ENCODE measurements at regions not wholly inside any gene's neighbourhood (a gene's known extent, or its start where the extent isn't known, plus 50 kb on each side); places are given as distances from the start of the nearest gene placed in this dataset.

DNA sequence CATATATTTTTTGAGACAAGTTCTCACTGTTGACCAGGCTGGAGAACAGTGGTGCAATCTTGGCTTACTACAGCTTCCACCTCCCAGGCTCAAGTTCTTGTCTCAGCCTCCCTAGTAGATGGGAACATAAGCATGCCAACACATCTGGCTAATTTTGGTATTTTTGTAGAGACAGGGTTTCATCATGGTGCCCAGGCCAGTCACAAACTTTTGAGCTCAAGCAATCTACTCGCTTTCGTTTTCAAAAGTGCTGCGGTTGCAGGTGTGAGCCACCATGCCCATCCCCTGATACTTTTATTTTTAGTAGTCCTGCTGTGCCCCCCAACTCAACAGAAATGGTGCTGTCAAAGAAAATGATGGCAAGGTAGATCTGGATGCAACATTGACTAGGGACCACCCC is 1127.3 kb downstream of the SUCLG1 start:
- Histone ChIP-seq H3K27me3 (replicated peaks; ENCODE audit: control insufficient read depth, insufficient read depth, low read length) (no peaks in the 10 kb centered on the region), H3K4me1 (ENCODE audit: control insufficient read depth, insufficient read depth, low read length) (no peaks in the 10 kb centered on the region), H3K4me3 (ENCODE audit: low read length) (no peak overlapping the region), H3K9me3 (ENCODE audit: control insufficient read depth, low read length) (no peaks in the 10 kb centered on the region), H3K36me3 (ENCODE audit: control insufficient read depth, insufficient read depth, low read length, severe bottlenecking) (no peaks in the 10 kb centered on the region), H3K9ac (ENCODE audit: low read length) (no peak overlapping the region)
- DNase-seq (ENCODE audit: low read depth), result no peak

DNA sequence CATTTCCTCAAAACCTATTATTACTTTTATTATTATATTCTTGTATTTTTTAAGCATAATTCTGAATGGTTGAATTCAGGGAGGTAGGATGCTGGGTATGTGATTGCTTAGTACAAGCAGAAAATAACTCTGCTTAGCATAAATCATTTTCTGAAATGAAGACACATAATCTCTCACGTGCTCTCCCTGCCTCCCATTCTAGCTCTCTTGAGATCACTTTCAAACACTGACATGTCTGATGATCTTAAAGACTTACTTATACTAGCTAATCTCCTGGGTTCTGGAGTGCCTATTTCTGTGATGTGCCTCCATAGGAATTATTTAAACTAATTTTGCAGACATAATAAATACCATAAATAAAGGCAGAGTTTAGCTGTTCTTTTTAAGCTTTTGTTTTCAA is 1136.0 kb downstream of the SUCLG1 start:
- Histone ChIP-seq H3K9ac (ENCODE audit: low read length) (no peak overlapping the region), H3K4me3 (ENCODE audit: low read length) (no peak overlapping the region), H3K9me3 (ENCODE audit: control insufficient read depth, low read length) (peaks cover 2% of the 10 kb centered on the region), H3K4me1 (ENCODE audit: control insufficient read depth, insufficient read depth, low read length) (no peaks in the 10 kb centered on the region), H3K27me3 (replicated peaks; ENCODE audit: control insufficient read depth, insufficient read depth, low read length) (no peaks in the 10 kb centered on the region), H3K36me3 (ENCODE audit: control insufficient read depth, insufficient read depth, low read length, severe bottlenecking) (no peaks in the 10 kb centered on the region)
- DNase-seq (ENCODE audit: low read depth), result no peak

DNA sequence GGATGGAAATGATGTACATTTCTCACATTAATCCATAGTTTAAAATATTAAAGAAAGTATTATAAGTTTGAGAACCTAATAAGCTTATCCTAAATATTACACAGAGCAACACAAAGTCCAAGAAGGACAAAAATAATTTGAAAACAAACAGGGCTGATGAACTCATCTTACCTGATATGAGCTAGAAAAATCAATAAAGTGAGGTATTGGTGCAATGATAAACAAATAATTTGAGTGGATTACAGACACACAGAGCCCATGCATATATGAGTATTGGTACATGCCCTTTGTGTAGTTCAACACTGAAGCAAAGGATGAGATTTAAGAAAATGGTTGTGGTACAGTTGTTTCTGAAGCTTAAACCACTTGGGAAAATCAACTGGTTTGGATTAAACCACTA is 1139.0 kb downstream of the SUCLG1 start:
- no peaks in the 10 kb centered on the region for H3K4me1 ChIP-seq (ENCODE audit: control insufficient read depth, insufficient read depth, low read length)
- H3K27me3 ChIP-seq (replicated peaks; ENCODE audit: control insufficient read depth, insufficient read depth, low read length), result no peaks in the 10 kb centered on the region
- no peaks in the 10 kb centered on the region for H3K9me3 ChIP-seq (ENCODE audit: control insufficient read depth, low read length)
- no peak overlapping the region for H3K9ac ChIP-seq (ENCODE audit: low read length)
- no peaks in the 10 kb centered on the region for H3K36me3 ChIP-seq (ENCODE audit: control insufficient read depth, insufficient read depth, low read length, severe bottlenecking)
- no peak for DNase-seq (ENCODE audit: low read depth)
- H3K4me3 ChIP-seq (ENCODE audit: low read length), result no peak overlapping the region

DNA sequence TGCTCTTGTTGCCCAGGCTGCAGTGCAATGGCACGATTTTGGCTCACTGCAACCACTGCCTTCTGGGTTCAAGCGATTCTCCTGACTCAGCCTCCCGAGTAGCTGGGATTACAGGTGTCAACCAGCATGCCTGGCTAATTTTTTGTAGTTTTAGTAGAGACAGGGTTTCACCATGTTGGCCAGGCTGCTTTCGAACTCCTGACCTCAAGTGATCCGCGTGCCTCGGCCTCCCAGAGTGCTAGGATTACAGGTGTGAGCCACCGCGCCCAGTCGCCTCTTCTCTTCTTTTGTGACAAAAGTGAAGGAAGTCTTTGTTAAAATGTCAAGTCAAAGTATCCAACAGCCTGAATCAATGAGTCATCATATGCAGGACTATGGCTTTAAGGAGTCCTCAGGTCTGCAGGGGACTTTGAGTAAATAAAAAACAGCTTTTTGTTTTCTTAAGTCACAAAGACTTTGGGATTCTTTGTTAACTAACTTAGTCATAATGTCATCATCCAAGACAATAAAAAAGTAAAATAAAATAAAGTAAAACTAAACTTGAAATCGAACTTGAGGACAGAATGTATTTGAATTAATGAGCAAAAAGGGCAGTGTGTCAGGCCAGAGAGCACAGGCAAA is 1153.2 kb downstream of the SUCLG1 start:
- H3K4me3 ChIP-seq (ENCODE audit: low read length), result no peak overlapping the region
- no peaks in the 10 kb centered on the region for H3K4me1 ChIP-seq (ENCODE audit: control insufficient read depth, insufficient read depth, low read length)
- no peaks in the 10 kb centered on the region for H3K36me3 ChIP-seq (ENCODE audit: control insufficient read depth, insufficient read depth, low read length, severe bottlenecking)
- DNase-seq (ENCODE audit: low read depth), result no peak
- no peaks in the 10 kb centered on the region for H3K9me3 ChIP-seq (ENCODE audit: control insufficient read depth, low read length)
- H3K9ac ChIP-seq (ENCODE audit: low read length), result no peak overlapping the region
- no peaks in the 10 kb centered on the region for H3K27me3 ChIP-seq (replicated peaks; ENCODE audit: control insufficient read depth, insufficient read depth, low read length)

DNA sequence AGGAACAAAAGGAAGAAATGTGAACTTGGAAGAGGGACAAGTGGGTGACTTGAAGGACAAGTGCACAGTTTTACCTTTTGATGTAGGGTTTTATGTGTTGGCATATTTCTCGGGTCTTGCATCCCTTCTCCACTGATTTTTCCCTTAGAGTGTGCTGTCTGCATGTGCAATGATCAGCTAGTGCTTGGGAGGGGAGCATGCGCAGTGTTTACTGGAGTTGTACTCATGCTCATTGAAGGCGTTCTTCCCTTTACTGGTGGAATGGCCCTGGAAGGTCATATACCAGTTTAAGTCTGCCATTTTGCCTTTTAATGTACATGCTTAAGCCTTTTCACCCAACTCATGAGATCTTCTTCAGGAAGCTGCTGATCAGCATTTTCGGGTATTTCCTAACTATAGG is 1168.0 kb downstream of the SUCLG1 start:
- DNase-seq (ENCODE audit: low read depth), result no peak
- H3K4me1 ChIP-seq (ENCODE audit: control insufficient read depth, insufficient read depth, low read length), result no peaks in the 10 kb centered on the region
- no peaks in the 10 kb centered on the region for H3K9me3 ChIP-seq (ENCODE audit: control insufficient read depth, low read length)
- no peak overlapping the region for H3K4me3 ChIP-seq (ENCODE audit: low read length)
- H3K9ac ChIP-seq (ENCODE audit: low read length), result no peak overlapping the region
- H3K27me3 ChIP-seq (replicated peaks; ENCODE audit: control insufficient read depth, insufficient read depth, low read length), result no peaks in the 10 kb centered on the region
- H3K36me3 ChIP-seq (ENCODE audit: control insufficient read depth, insufficient read depth, low read length, severe bottlenecking), result no peaks in the 10 kb centered on the region

DNA sequence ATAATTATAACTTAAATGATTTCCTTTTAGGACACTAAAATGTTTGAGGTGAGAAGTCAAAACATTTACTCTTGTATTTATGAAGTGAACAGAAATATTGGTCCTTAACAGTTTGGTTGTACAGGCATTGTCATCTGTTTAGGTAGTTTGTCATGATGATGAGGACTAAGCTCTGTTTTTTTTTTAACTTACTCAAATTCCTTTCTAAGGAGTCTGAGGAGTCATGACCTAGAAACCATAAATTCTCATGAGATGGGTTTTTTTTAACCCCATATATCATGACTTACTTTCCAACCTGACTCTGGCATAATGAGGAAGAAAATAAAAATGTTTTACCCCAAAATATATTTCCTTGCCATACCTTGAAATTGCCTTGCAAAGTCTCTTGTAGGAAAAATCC is 1176.2 kb downstream of the SUCLG1 start:
- no peak for DNase-seq (ENCODE audit: low read depth)
- Histone ChIP-seq H3K4me3 (ENCODE audit: low read length) (no peak overlapping the region), H3K36me3 (ENCODE audit: control insufficient read depth, insufficient read depth, low read length, severe bottlenecking) (no peaks in the 10 kb centered on the region), H3K9me3 (ENCODE audit: control insufficient read depth, low read length) (no peaks in the 10 kb centered on the region), H3K4me1 (ENCODE audit: control insufficient read depth, insufficient read depth, low read length) (no peaks in the 10 kb centered on the region), H3K9ac (ENCODE audit: low read length) (no peak overlapping the region), H3K27me3 (replicated peaks; ENCODE audit: control insufficient read depth, insufficient read depth, low read length) (no peaks in the 10 kb centered on the region)

DNA sequence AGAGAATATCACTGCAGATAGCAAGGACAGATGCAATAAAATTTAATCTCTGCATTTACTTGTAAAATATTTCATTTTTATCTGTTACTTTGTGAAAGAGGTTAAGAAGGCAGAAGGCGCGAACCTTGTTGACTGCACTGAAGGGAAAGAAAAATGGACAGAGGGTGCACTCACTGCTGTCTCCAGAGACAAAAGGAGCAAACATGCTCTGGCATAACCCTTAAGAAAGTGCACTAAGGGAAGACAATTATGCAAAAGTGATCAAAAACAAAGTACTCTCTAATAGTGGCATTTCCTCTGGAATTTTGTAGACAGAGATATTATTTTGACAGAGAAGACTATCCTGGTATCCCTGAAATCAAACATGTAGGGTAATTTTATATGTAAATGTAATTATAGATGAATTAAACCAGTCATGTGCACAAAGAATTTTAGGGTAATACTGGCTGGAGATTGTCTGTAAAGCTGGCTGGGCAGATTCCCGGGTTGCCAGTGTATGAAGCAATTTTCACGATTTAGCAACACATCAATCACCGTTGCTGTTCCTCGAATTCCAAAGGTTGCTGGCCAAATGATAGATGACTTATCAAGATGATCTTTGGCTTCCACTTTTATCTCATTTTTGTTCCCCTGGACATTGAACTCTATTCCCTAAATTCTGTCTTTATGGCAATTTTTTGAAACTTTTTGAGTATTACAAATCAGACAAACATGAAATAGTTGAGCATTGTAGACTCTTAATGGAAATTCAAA is 1176.9 kb downstream of the SUCLG1 start:
- DNase-seq (ENCODE audit: low read depth), result no peak
- H3K36me3 ChIP-seq (ENCODE audit: control insufficient read depth, insufficient read depth, low read length, severe bottlenecking), result no peaks in the 10 kb centered on the region
- H3K4me1 ChIP-seq (ENCODE audit: control insufficient read depth, insufficient read depth, low read length), result no peaks in the 10 kb centered on the region
- no peaks in the 10 kb centered on the region for H3K27me3 ChIP-seq (replicated peaks; ENCODE audit: control insufficient read depth, insufficient read depth, low read length)
- H3K9me3 ChIP-seq (ENCODE audit: control insufficient read depth, low read length), result no peaks in the 10 kb centered on the region
- no peak overlapping the region for H3K9ac ChIP-seq (ENCODE audit: low read length)
- H3K4me3 ChIP-seq (ENCODE audit: low read length), result no peak overlapping the region

DNA sequence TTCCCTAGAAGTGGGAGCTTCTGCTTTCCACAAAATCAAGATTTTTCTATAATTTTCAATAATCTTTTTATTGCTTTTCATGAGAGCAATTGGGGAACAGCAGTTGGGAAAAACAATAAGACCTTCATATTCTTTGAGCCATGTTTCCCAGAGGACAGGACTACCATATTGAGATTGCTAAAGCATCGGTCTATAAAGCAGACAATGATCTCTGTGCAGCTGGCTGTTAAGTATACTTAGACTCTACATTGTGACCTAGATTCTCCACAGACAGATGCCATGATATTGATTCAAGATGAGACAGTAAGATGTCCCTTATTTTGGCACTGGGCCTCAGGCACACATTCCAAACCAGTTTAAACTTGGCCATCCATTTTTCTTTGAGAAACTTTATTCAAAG is 1178.7 kb downstream of the SUCLG1 start:
- Histone ChIP-seq H3K36me3 (ENCODE audit: control insufficient read depth, insufficient read depth, low read length, severe bottlenecking) (no peaks in the 10 kb centered on the region), H3K9ac (ENCODE audit: low read length) (no peak overlapping the region), H3K27me3 (replicated peaks; ENCODE audit: control insufficient read depth, insufficient read depth, low read length) (no peaks in the 10 kb centered on the region), H3K4me3 (ENCODE audit: low read length) (no peak overlapping the region), H3K4me1 (ENCODE audit: control insufficient read depth, insufficient read depth, low read length) (no peaks in the 10 kb centered on the region), H3K9me3 (ENCODE audit: control insufficient read depth, low read length) (no peaks in the 10 kb centered on the region)
- DNase-seq (ENCODE audit: low read depth), result no peak

DNA sequence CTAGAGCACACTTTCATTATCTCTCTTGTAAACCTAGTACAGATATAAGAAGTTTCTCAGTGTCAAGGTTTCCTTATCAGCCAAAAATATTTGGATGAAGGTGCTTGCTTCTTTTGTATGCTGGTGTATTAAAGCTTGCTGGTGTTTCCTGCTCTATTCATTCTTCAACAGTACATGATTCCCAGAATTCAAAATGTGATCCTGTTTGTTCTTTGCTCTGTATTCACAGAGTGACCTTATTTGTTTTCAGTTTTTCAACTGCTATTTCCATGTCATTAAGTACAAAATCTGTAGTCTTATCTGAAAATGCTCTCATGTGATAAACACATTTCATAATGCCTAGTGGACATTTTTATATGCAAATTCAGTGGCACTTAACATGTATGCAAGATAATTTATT is 1185.8 kb downstream of the SUCLG1 start:
- Histone ChIP-seq H3K9me3 (ENCODE audit: control insufficient read depth, low read length) (no peaks in the 10 kb centered on the region), H3K4me1 (ENCODE audit: control insufficient read depth, insufficient read depth, low read length) (no peaks in the 10 kb centered on the region), H3K36me3 (ENCODE audit: control insufficient read depth, insufficient read depth, low read length, severe bottlenecking) (no peaks in the 10 kb centered on the region), H3K27me3 (replicated peaks; ENCODE audit: control insufficient read depth, insufficient read depth, low read length) (no peaks in the 10 kb centered on the region), H3K4me3 (ENCODE audit: low read length) (no peak overlapping the region), H3K9ac (ENCODE audit: low read length) (no peak overlapping the region)
- DNase-seq (ENCODE audit: low read depth), result no peak

DNA sequence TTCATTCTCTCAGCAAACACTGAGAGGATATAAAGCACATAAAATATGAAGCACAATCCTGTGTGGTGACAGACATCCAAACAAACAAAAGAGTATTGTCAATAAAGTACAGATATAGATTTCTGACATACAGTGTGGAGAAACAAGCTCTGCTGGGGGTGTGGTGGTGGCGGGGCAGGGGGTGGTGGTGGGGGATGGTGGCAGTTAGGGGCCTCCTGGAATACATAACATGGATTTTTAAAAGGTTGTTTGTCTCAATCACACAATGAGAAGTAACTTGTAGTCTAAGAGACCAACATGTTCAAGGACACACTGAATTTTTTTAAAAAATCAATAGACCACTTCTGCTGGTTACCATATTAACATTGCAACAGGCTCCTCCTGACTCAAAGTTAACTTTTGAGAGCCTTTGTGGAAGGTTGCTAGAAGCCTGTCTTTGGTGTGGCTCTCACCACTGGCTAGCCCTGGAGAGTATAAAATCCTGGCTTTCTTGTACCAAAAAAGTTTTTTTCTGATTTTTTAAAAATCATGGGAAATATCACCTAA is 1197.4 kb downstream of the SUCLG1 start:
- Histone ChIP-seq H3K9ac (ENCODE audit: low read length) (no peak overlapping the region), H3K36me3 (ENCODE audit: control insufficient read depth, insufficient read depth, low read length, severe bottlenecking) (no peaks in the 10 kb centered on the region)

DNA sequence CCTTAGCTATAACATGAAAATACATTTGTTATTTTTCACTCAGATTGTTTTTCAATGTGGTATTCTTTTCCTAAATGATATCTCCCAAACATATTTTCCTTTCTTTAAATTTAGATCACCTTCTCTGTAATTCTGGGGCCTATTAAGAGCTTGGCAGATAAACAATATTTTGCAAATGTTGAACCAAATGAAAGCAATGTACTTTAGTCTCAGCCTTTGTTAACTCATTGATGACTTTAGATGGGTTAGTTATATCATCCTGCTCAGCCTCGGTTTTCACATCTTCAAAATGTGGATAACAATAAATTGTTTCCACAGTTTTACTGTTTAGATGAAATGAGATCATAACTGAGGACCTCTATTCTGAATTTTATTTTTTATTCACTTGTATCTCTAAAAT is 1205.2 kb downstream of the SUCLG1 start:
- H3K4me1 ChIP-seq (ENCODE audit: control insufficient read depth, insufficient read depth, low read length), result no peaks in the 10 kb centered on the region
- no peak overlapping the region for H3K4me3 ChIP-seq (ENCODE audit: low read length)
- peaks cover 3% of the 10 kb centered on the region for H3K9me3 ChIP-seq (ENCODE audit: control insufficient read depth, low read length)
- H3K9ac ChIP-seq (ENCODE audit: low read length), result no peak overlapping the region
- no peaks in the 10 kb centered on the region for H3K27me3 ChIP-seq (replicated peaks; ENCODE audit: control insufficient read depth, insufficient read depth, low read length)
- no peaks in the 10 kb centered on the region for H3K36me3 ChIP-seq (ENCODE audit: control insufficient read depth, insufficient read depth, low read length, severe bottlenecking)
- DNase-seq (ENCODE audit: low read depth), result no peak

More for the DNA sequence above, 1197.4 kb downstream of the SUCLG1 start:
- no peak for DNase-seq (ENCODE audit: low read depth)
- H3K4me3 ChIP-seq (ENCODE audit: low read length), result no peak overlapping the region
- no peaks in the 10 kb centered on the region for H3K4me1 ChIP-seq (ENCODE audit: control insufficient read depth, insufficient read depth, low read length)
- H3K27me3 ChIP-seq (replicated peaks; ENCODE audit: control insufficient read depth, insufficient read depth, low read length), result no peaks in the 10 kb centered on the region
- no peaks in the 10 kb centered on the region for H3K9me3 ChIP-seq (ENCODE audit: control insufficient read depth, low read length)
